H1 (cell line): ENCODE measurements at regions not wholly inside any gene's neighbourhood (a gene's known extent, or its start where the extent isn't known, plus 50 kb on each side); places are given as distances from the start of the nearest gene placed in this dataset.

Experiments used
- CBX8 ChIP-seq: fragments of 300-800, 300-1000 bp; sonication (generic); IDR thresholded peaks from 2 replicates; pipeline ENCODE4 v1.7.1; 2016; ENCODE audit warnings: low read depth, low read length, borderline replicate concordance
- EZH2 ChIP-seq: fragments of 200-600 bp; sonication (generic); IDR thresholded peaks from 2 replicates; pipeline ENCODE4 v1.7.1; 2012; ENCODE audit warnings: low read depth, mild to moderate bottlenecking, moderate library complexity, low read length, inconsistent platforms; ENCODE audit not compliant: severe bottlenecking
- POLR2A ChIP-seq, 2 experiments: IDR thresholded peaks; 1 replicate in 1 of 2; 2 replicates in 1 of 2; pipeline ENCODE4 v1.6.1; 2011; ENCODE audit warnings: low read depth in 2 of 2, low read length in 2 of 2, mild to moderate bottlenecking in 2 of 2; ENCODE audit errors: control extremely low read depth in 1 of 2
- SRF ChIP-seq: IDR thresholded peaks from 2 replicates; pipeline ENCODE4 v1.6.1; 2011; ENCODE audit warnings: mild to moderate bottlenecking, low read depth, low read length, moderate library complexity
- TAF1 ChIP-seq: IDR thresholded peaks from 2 replicates; pipeline ENCODE4 v1.6.1; 2011; ENCODE audit warnings: mild to moderate bottlenecking, low read depth, low read length
- TF ChIP-seq, protein P1 (sequence below), 3 experiments: IDR thresholded peaks; 1 replicate in 2 of 3; 2 replicates in 1 of 3; pipeline versions ENCODE4 v1.5.1 to v1.6.1; 2011; ENCODE audit warnings: low read length in 3 of 3, mild to moderate bottlenecking in 3 of 3, inconsistent platforms in 2 of 3, low read depth in 1 of 3, moderate library complexity in 1 of 3; ENCODE audit not compliant: insufficient read depth in 1 of 3; ENCODE audit errors: control extremely low read depth in 1 of 3
- TF ChIP-seq, protein P2 (sequence below): IDR thresholded peaks from 2 replicates; pipeline ENCODE4 v1.6.1; 2011; ENCODE audit warnings: low read length, improper control_type of control experiment

GRCh38 chr2:236353594-236353942, 89.4 kb upstream of the ASB18 start:
- TF ChIP-seq CBX8 (no peak), EZH2 (no peak), SRF (no peak), TAF1 (no peak), POLR2A (IDR thresholded peaks at IDR 0.05; ENCODE audit: control extremely low read depth in 1 of 2, low read depth in 2 of 2, low read length in 2 of 2) (no peak)
- TF ChIP-seq, protein P1, sequence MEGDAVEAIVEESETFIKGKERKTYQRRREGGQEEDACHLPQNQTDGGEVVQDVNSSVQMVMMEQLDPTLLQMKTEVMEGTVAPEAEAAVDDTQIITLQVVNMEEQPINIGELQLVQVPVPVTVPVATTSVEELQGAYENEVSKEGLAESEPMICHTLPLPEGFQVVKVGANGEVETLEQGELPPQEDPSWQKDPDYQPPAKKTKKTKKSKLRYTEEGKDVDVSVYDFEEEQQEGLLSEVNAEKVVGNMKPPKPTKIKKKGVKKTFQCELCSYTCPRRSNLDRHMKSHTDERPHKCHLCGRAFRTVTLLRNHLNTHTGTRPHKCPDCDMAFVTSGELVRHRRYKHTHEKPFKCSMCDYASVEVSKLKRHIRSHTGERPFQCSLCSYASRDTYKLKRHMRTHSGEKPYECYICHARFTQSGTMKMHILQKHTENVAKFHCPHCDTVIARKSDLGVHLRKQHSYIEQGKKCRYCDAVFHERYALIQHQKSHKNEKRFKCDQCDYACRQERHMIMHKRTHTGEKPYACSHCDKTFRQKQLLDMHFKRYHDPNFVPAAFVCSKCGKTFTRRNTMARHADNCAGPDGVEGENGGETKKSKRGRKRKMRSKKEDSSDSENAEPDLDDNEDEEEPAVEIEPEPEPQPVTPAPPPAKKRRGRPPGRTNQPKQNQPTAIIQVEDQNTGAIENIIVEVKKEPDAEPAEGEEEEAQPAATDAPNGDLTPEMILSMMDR (IDR thresholded peaks at IDR 0.05; ENCODE audit: control extremely low read depth in 1 of 3, insufficient read depth in 1 of 3, low read depth in 1 of 3, low read length in 3 of 3): no peak
- TF ChIP-seq, protein P2, sequence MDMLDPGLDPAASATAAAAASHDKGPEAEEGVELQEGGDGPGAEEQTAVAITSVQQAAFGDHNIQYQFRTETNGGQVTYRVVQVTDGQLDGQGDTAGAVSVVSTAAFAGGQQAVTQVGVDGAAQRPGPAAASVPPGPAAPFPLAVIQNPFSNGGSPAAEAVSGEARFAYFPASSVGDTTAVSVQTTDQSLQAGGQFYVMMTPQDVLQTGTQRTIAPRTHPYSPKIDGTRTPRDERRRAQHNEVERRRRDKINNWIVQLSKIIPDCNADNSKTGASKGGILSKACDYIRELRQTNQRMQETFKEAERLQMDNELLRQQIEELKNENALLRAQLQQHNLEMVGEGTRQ: no peak
